ENCODE measurements at regions not wholly inside any gene's neighbourhood (a gene's known extent, or its start where the extent isn't known, plus 50 kb on each side); places are given as distances from the start of the nearest gene placed in this dataset.

- TF ChIP-seq DEAF1 (CRISPR knock-in tag; IDR thresholded peaks at IDR 0.05): peak; percentile 43; the same call in 1 of the 2 replicates
- TF ChIP-seq ELK1 (CRISPR knock-in tag; IDR thresholded peaks at IDR 0.05): no peak
- TF ChIP-seq EP400 (IDR thresholded peaks at IDR 0.05): no peak
- no peak for TF ChIP-seq GABPB2 (CRISPR knock-in tag; conservative IDR thresholded peaks at IDR 0.05)
- no peak for TF ChIP-seq SRSF7 (optimal IDR thresholded peaks at IDR 0.05; ENCODE audit: low read depth, low read length)
- TF ChIP-seq SMARCA5 (IDR thresholded peaks at IDR 0.05): no peak
- TF ChIP-seq FOXJ2 (tag; IDR thresholded peaks at IDR 0.05): no peak
- no peak for TF ChIP-seq SRSF3 (IDR thresholded peaks at IDR 0.05; ENCODE audit: insufficient read depth, low read length)
Measured at GRCh38 chr5:50325237-50325832, 115.8 kb downstream of the EMB start (continued).

GRCh38 chr5:50320131-50320749 lies 120.8 kb downstream of the EMB start:
- intact Hi-C loops (cut with micrococcal nuclease): no loop called here

More at GRCh38 chr5:50320131-50320749, 120.8 kb downstream of the EMB start:
- ATAC-seq (no peak), DNase-seq (ENCODE audit: extremely low read depth in 1 of 4, low spot score in 3 of 4) (no peak), FAIRE-seq (no peak)
- CTCF ChIA-PET (ENCODE audit: low intra/inter-chr PET ratio): no interaction called here
- Histone ChIP-seq H3K4me2 (ENCODE audit: insufficient read depth, low read length) (no peak overlapping the region), H3K27me3 (ENCODE audit: control insufficient read depth in 2 of 2, insufficient read depth in 2 of 2, low read length in 2 of 2) (no peaks in the 10 kb centered on the region), H3K79me2 (ENCODE audit: control insufficient read depth, insufficient read depth, low read length) (no peaks in the 10 kb centered on the region), H4K20me1 (replicated peaks; ENCODE audit: control insufficient read depth, insufficient read depth, low read length) (no peaks in the 10 kb centered on the region), H3K9me3 (replicated peaks; ENCODE audit: control insufficient read depth, insufficient read depth, low read depth, low read length) (no peaks in the 10 kb centered on the region), H3K4me1 (replicated peaks in 1 of 2; ENCODE audit: control insufficient read depth in 2 of 2, insufficient read depth in 2 of 2, low read length in 2 of 2) (no peaks in the 10 kb centered on the region), H2AFZ (ENCODE audit: low read depth, low read length) (no peak overlapping the region), H3K27ac (ENCODE audit: extremely low read depth, low read depth, low read length) (no peak overlapping the region), H3K9ac (ENCODE audit: insufficient read depth in 1 of 2, low read depth in 2 of 2, low read length in 2 of 2) (no peak overlapping the region), H3K4me3 (no peak overlapping the region), H3K9me1 (ENCODE audit: control insufficient read depth, insufficient read depth, low read length) (no peaks in the 10 kb centered on the region), H3K36me3 (ENCODE audit: control insufficient read depth, insufficient read depth, low read length) (no peaks in the 10 kb centered on the region)
- no TSS peak for BruUV-seq (replicated peaks)
- 0% methylated on average over 1 of the region's 1 CpG for WGBS (ENCODE audit: insufficient coverage, low coverage, missing lambda C conversion rate)
- TF ChIP-seq MCM2 (IDR thresholded peaks at IDR 0.05; ENCODE audit: low read depth) (no peak), SMC3 (conservative IDR thresholded peaks at IDR 0.05; ENCODE audit: insufficient read depth, low read depth, low read length) (no peak), HNRNPL (IDR thresholded peaks at IDR 0.05; ENCODE audit: low read depth, low read length) (no peak), XRCC5 (IDR thresholded peaks at IDR 0.05; ENCODE audit: low read depth, low read length) (no peak), TAL1 (IDR thresholded peaks at IDR 0.05) (no peak)
- in situ Hi-C loops (cut with MboI): no loop called here
- POLR2A ChIA-PET: no interaction called here
